ENCODE measurements at regions not wholly inside any gene's neighbourhood (a gene's known extent, or its start where the extent isn't known, plus 50 kb on each side); places are given as distances from the start of the nearest gene placed in this dataset.
"Not testable (repeated sequence)": the region's sequence is repeated elsewhere in the genome, so short reads cannot be mapped to it uniquely, and the experiment has no call there.

GRCh38 chr6:141056945-141057625 lies 1075.6 kb upstream of the GJE1 start:
- Histone ChIP-seq H3K4me1 (no peaks in the 10 kb centered on the region), H3K36me3 (no peaks in the 10 kb centered on the region), H3K27me3 (no peaks in the 10 kb centered on the region), H3K4me3 (no peak overlapping the region), H3K27ac (no peak overlapping the region), H3K9me3 (no peaks in the 10 kb centered on the region)
- intact Hi-C loops (cut with DNase I; ENCODE audit: low total_unique reads) = no loop called here
- no peak for ATAC-seq
- DNase-seq = no peak
- no peak for TF ChIP-seq POLR2A (IDR thresholded peaks at IDR 0.05)
- no peak for TF ChIP-seq CTCF (IDR thresholded peaks at IDR 0.05 in 4 of 5, conservative IDR thresholded peaks at IDR 0.05 in 1 of 5)
- in situ Hi-C loops (cut with MboI; ENCODE audit: low sequenced_read_pairs in 4 of 4) = no loop called here

DNA sequence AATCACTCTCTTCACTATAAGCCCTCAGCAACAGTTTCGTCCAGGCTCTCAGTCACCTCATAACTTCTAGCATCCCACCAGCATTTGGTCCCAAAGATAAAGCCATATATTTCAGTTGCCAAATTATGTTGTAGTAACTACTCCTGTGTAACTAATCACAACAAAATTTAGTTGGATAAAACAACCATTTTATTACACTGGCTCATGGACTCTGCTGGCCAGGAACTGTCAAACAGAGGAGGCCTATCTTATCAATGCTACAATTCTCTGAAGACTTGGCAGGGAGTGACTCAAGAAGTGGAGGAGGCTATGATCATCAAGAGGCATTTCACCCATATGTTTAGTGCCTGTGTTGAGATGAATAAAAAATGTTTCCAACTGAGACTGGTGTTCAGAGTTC lies 1082.3 kb upstream of the GJE1 start:
- no peak for DNase-seq
- H3K9me3 ChIP-seq = no peaks in the 10 kb centered on the region
- TF ChIP-seq POLR2A (IDR thresholded peaks at IDR 0.05) (no peak), CTCF (IDR thresholded peaks at IDR 0.05 in 4 of 5, conservative IDR thresholded peaks at IDR 0.05 in 1 of 5) (no peak)
- no peaks in the 10 kb centered on the region for H3K4me1 ChIP-seq
- intact Hi-C loops (cut with DNase I; ENCODE audit: low total_unique reads) = no loop called here
- in situ Hi-C loops (cut with MboI; ENCODE audit: low sequenced_read_pairs in 4 of 4) = no loop called here
- ATAC-seq = no peak
- no peak overlapping the region for H3K4me3 ChIP-seq
- H3K27ac ChIP-seq = no peak overlapping the region
- no peaks in the 10 kb centered on the region for H3K27me3 ChIP-seq
- no peaks in the 10 kb centered on the region for H3K36me3 ChIP-seq

DNA sequence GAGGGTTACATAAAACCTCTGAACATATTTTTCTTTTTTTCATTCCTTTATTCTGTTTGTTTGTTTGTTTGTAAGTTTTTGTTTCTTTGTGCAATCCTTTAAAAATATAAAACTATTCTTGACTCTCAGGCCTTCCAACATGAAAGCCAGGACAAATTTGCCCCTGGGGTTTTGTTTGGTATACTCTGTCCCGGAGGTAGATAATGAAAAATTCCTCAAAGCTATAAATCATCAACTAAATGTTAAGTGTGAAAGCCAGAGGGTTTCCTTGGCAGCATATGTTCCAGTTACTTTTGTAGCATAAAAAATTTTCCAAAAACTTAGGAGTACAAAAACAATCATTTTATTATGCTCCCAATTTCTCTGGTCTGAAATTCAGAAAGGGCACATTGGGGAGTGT lies 1084.3 kb upstream of the GJE1 start:
- no peaks in the 10 kb centered on the region for H3K9me3 ChIP-seq
- ATAC-seq = no peak
- no peak overlapping the region for H3K4me3 ChIP-seq
- in situ Hi-C loops (cut with MboI; ENCODE audit: low sequenced_read_pairs in 4 of 4) = no loop called here
- H3K27me3 ChIP-seq = no peaks in the 10 kb centered on the region
- no peaks in the 10 kb centered on the region for H3K36me3 ChIP-seq
- intact Hi-C loops (cut with DNase I; ENCODE audit: low total_unique reads) = no loop called here
- H3K4me1 ChIP-seq = no peaks in the 10 kb centered on the region
- TF ChIP-seq POLR2A (IDR thresholded peaks at IDR 0.05) = no peak
- no peak for TF ChIP-seq CTCF (IDR thresholded peaks at IDR 0.05 in 4 of 5, conservative IDR thresholded peaks at IDR 0.05 in 1 of 5)
- no peak for DNase-seq
- H3K27ac ChIP-seq = no peak overlapping the region

GRCh38 chr6:141046496-141046895 lies 1086.2 kb upstream of the GJE1 start:
- H3K4me3 ChIP-seq; intact Hi-C loops (cut with DNase I; ENCODE audit: low total_unique reads); DNase-seq; H3K27me3 ChIP-seq; ATAC-seq; H3K4me1 ChIP-seq; H3K36me3 ChIP-seq; in situ Hi-C loops (cut with MboI; ENCODE audit: low sequenced_read_pairs in 4 of 4); H3K9me3 ChIP-seq; H3K27ac ChIP-seq: not testable (repeated sequence)

DNA sequence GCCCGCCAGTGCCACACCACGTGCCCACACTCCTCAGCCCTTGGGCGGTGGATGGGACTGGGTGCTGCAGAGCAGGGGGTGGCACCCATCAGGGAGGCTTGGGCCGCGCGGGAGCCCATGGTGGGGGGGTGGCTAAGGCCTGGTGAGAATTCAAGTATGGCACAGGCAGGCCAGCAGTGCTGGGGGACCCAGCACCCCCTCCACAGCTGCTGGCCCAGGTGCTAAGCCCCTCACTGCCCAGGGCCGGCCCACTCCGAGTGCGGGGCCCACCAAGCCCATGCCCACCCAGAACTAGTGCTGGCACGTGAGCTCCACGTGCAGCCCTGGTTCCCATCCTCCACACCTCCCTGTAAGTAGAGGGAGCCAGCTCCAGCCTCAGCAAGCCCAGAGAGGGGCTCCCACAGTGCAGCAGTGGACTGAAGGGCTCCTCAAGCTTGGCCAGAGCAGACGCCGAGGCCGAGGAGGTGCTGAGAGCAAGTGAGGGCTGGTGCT lies 1091.1 kb upstream of the GJE1 start:
- intact Hi-C loops (cut with DNase I; ENCODE audit: low total_unique reads) = no loop called here
- in situ Hi-C loops (cut with MboI; ENCODE audit: low sequenced_read_pairs in 4 of 4) = no loop called here
- ATAC-seq = no peak

More for the DNA sequence above, 1091.1 kb upstream of the GJE1 start:
- Histone ChIP-seq H3K36me3 (no peaks in the 10 kb centered on the region), H3K4me3 (no peak overlapping the region), H3K4me1 (no peaks in the 10 kb centered on the region), H3K9me3 (no peaks in the 10 kb centered on the region), H3K27me3 (no peaks in the 10 kb centered on the region), H3K27ac (no peak overlapping the region)
- no peak for DNase-seq
- no peak for TF ChIP-seq CTCF (IDR thresholded peaks at IDR 0.05 in 4 of 5, conservative IDR thresholded peaks at IDR 0.05 in 1 of 5)
